G401 (cell line): ENCODE measurements at regions not wholly inside any gene's neighbourhood (a gene's known extent, or its start where the extent isn't known, plus 50 kb on each side); places are given as distances from the start of the nearest gene placed in this dataset.

Experiments
- DNase-seq: peaks from one replicate; pipeline ENCODE4 v3.0.0-alpha.2; 2015; ENCODE audit warnings: low spot score
- in situ Hi-C: cut with HindIII; loops from 2 replicates; pipeline ENCODE4 v1.10.0; 2016; ENCODE audit warnings: low sequenced_read_pairs, mixed read lengths

GRCh38 chr12:34396861-34397590, 374.7 kb downstream of the ALG10 start:
- in situ Hi-C loops, result no loop called here
- DNase-seq, result no peak

- DNase-seq, result no peak
Measured at GRCh38 chr12:34397591-34398365, 375.5 kb downstream of the ALG10 start.

GRCh38 chr12:34398366-34398705, 376.0 kb downstream of the ALG10 start:
- no peak for DNase-seq
- in situ Hi-C loops, result no loop called here

More at GRCh38 chr12:34397591-34398365, 375.5 kb downstream of the ALG10 start:
- in situ Hi-C loops, result no loop called here

- no peak for DNase-seq
- in situ Hi-C loops, result no loop called here
Measured at GRCh38 chr12:34398706-34399630, 376.7 kb downstream of the ALG10 start.

- in situ Hi-C loops, result no loop called here
- DNase-seq, result no peak
Measured at GRCh38 chr12:34399631-34400410, 377.5 kb downstream of the ALG10 start.

- DNase-seq, result no peak
- in situ Hi-C loops, result no loop called here
Measured at GRCh38 chr12:34400411-34400881, 378.1 kb downstream of the ALG10 start.

- no peak for DNase-seq
- in situ Hi-C loops, result no loop called here
Measured at GRCh38 chr12:34400986-34401658, 378.8 kb downstream of the ALG10 start.

- DNase-seq, result no peak
- in situ Hi-C loops, result no loop called here
Measured at GRCh38 chr12:34401659-34402227, 379.4 kb downstream of the ALG10 start.

GRCh38 chr12:34402228-34402898, 380.1 kb downstream of the ALG10 start:
- in situ Hi-C loops, result no loop called here
- no peak for DNase-seq

GRCh38 chr12:34402899-34403705, 380.8 kb downstream of the ALG10 start:
- in situ Hi-C loops, result no loop called here
- no peak for DNase-seq

GRCh38 chr12:34403706-34404376, 381.5 kb downstream of the ALG10 start:
- no peak for DNase-seq
- in situ Hi-C loops, result no loop called here

GRCh38 chr12:34404377-34405285, 382.3 kb downstream of the ALG10 start:
- in situ Hi-C loops, result no loop called here
- DNase-seq, result no peak

- in situ Hi-C loops, result no loop called here
- no peak for DNase-seq
Measured at GRCh38 chr12:34405286-34406227, 383.3 kb downstream of the ALG10 start.
